ENCODE measurements at regions not wholly inside any gene's neighbourhood (a gene's known extent, or its start where the extent isn't known, plus 50 kb on each side); places are given as distances from the start of the nearest gene placed in this dataset.

DNA sequence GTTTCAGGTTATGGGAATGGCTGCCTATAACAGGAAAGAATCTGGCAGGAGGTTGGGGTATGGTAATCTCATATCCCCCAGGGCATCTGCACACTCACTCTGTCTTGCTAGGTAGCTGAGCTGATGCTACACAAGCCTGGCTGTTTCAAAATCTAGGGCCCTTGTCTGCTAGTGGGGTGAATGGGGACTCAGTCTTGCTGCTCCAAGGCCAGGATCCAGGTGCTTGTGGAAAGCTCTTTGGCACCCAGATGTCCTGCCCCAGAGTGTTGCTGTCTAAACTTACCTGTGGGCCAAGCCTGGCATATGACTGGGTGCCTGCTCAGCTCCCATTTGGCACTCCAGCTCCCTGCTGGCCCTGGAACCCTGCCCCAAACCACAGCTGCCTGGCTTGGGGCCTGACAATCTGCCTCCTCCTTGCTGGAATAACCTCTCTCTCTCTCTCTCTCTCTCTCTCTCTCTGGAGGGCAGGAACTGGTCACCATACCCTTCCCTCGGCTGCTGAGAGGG lies 158.1 kb upstream of the TSC22D1 start:
- TF ChIP-seq EZH2phosphoT487 (IDR thresholded peaks at IDR 0.05; ENCODE audit: borderline replicate concordance) (no peak), POLR2A (IDR thresholded peaks at IDR 0.05; ENCODE audit: borderline replicate concordance, extremely low read depth, insufficient read depth, insufficient read length) (no peak), CTCF (IDR thresholded peaks at IDR 0.05 in 2 of 3, conservative IDR thresholded peaks at IDR 0.05 in 1 of 3; ENCODE audit: borderline replicate concordance in 1 of 3, insufficient read depth in 1 of 3, low read depth in 2 of 3, low read length in 2 of 3) (no peak), EGR1 (IDR thresholded peaks at IDR 0.05; ENCODE audit: low read depth) (no peak), POLR2AphosphoS5 (IDR thresholded peaks at IDR 0.05; ENCODE audit: low read depth, low read length) (no peak), EZH2 (IDR thresholded peaks at IDR 0.05) (no peak), CEBPB (IDR thresholded peaks at IDR 0.05; ENCODE audit: low read depth) (no peak), JUND (IDR thresholded peaks at IDR 0.05) (no peak), REST (IDR thresholded peaks at IDR 0.05; ENCODE audit: low read depth) (no peak), SIN3A (IDR thresholded peaks at IDR 0.05; ENCODE audit: low read depth) (no peak), ELF1 (IDR thresholded peaks at IDR 0.05; ENCODE audit: borderline replicate concordance, low read depth) (no peak), RAD21 (IDR thresholded peaks at IDR 0.05; ENCODE audit: low read depth) (no peak)
- TF ChIP-seq, protein P1, sequence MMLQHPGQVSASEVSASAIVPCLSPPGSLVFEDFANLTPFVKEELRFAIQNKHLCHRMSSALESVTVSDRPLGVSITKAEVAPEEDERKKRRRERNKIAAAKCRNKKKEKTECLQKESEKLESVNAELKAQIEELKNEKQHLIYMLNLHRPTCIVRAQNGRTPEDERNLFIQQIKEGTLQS (IDR thresholded peaks at IDR 0.05) = no peak
- TF ChIP-seq, protein P2, sequence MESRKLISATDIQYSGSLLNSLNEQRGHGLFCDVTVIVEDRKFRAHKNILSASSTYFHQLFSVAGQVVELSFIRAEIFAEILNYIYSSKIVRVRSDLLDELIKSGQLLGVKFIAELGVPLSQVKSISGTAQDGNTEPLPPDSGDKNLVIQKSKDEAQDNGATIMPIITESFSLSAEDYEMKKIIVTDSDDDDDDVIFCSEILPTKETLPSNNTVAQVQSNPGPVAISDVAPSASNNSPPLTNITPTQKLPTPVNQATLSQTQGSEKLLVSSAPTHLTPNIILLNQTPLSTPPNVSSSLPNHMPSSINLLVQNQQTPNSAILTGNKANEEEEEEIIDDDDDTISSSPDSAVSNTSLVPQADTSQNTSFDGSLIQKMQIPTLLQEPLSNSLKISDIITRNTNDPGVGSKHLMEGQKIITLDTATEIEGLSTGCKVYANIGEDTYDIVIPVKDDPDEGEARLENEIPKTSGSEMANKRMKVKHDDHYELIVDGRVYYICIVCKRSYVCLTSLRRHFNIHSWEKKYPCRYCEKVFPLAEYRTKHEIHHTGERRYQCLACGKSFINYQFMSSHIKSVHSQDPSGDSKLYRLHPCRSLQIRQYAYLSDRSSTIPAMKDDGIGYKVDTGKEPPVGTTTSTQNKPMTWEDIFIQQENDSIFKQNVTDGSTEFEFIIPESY (IDR thresholded peaks at IDR 0.05; ENCODE audit: extremely low read depth, insufficient replicate concordance, low read length) = no peak

Data from HCT116 (cell line).